ENCODE measurements at regions not wholly inside any gene's neighbourhood (a gene's known extent, or its start where the extent isn't known, plus 50 kb on each side); places are given as distances from the start of the nearest gene placed in this dataset.

- Histone ChIP-seq H3K27ac (ENCODE audit: low read depth, low read length, poor library complexity, severe bottlenecking) (no peak overlapping the region), H3F3A (ENCODE audit: insufficient read depth, low read length) (no peaks in the 10 kb centered on the region), H3K4me3 (ENCODE audit: low read depth, low read length, poor library complexity, severe bottlenecking) (no peak overlapping the region), H4K20me1 (ENCODE audit: insufficient read depth, low read length) (no peaks in the 10 kb centered on the region), H3K4me2 (ENCODE audit: low read length) (no peak overlapping the region), H3K9me3 (ENCODE audit: low read length) (no peaks in the 10 kb centered on the region), H3K9ac (ENCODE audit: low read length) (no peak overlapping the region), H2AFZ (ENCODE audit: low read length) (no peak overlapping the region), H3K9me2 (ENCODE audit: low read depth, low read length) (no peaks in the 10 kb centered on the region), H3K27me3 (ENCODE audit: insufficient read depth, low read length) (no peaks in the 10 kb centered on the region), H3K4me1 (ENCODE audit: insufficient read depth, low read length, severe bottlenecking) (no peaks in the 10 kb centered on the region), H3K79me2 (ENCODE audit: insufficient read depth, low read length) (no peaks in the 10 kb centered on the region), H3K36me3 (ENCODE audit: insufficient read depth, low read length) (no peaks in the 10 kb centered on the region)
- no peak for TF ChIP-seq CTCF (IDR thresholded peaks at IDR 0.05; ENCODE audit: low read length)
- no peak for TF ChIP-seq EZH2 (IDR thresholded peaks at IDR 0.05; ENCODE audit: borderline replicate concordance, low read length)
Measured at GRCh38 chr1:80258659-80259058, 1252.1 kb upstream of the ADGRL4 start.

GRCh38 chr1:80251591-80251990 lies 1245.1 kb upstream of the ADGRL4 start:
- no peak overlapping the region for H3K4me3 ChIP-seq (ENCODE audit: low read depth, low read length, poor library complexity, severe bottlenecking)

GRCh38 chr1:80251171-80251570 lies 1244.6 kb upstream of the ADGRL4 start:
- H3K4me3 ChIP-seq (ENCODE audit: low read depth, low read length, poor library complexity, severe bottlenecking), result no peak overlapping the region
- H3K36me3 ChIP-seq (ENCODE audit: insufficient read depth, low read length), result no peaks in the 10 kb centered on the region
- no peaks in the 10 kb centered on the region for H3K27me3 ChIP-seq (ENCODE audit: insufficient read depth, low read length)
- H3K79me2 ChIP-seq (ENCODE audit: insufficient read depth, low read length), result no peaks in the 10 kb centered on the region
- no peak for TF ChIP-seq CTCF (IDR thresholded peaks at IDR 0.05; ENCODE audit: low read length)
- TF ChIP-seq EZH2 (IDR thresholded peaks at IDR 0.05; ENCODE audit: borderline replicate concordance, low read length), result no peak
- H3F3A ChIP-seq (ENCODE audit: insufficient read depth, low read length), result no peaks in the 10 kb centered on the region
- H3K27ac ChIP-seq (ENCODE audit: low read depth, low read length, poor library complexity, severe bottlenecking), result no peak overlapping the region
- no peaks in the 10 kb centered on the region for H3K4me1 ChIP-seq (ENCODE audit: insufficient read depth, low read length, severe bottlenecking)
- H3K9ac ChIP-seq (ENCODE audit: low read length), result no peak overlapping the region
- no peak overlapping the region for H2AFZ ChIP-seq (ENCODE audit: low read length)
- H3K4me2 ChIP-seq (ENCODE audit: low read length), result no peak overlapping the region
- H3K9me3 ChIP-seq (ENCODE audit: low read length), result no peaks in the 10 kb centered on the region
- no peaks in the 10 kb centered on the region for H4K20me1 ChIP-seq (ENCODE audit: insufficient read depth, low read length)
- no peaks in the 10 kb centered on the region for H3K9me2 ChIP-seq (ENCODE audit: low read depth, low read length)

More at GRCh38 chr1:80251591-80251990, 1245.1 kb upstream of the ADGRL4 start:
- H3K4me1 ChIP-seq (ENCODE audit: insufficient read depth, low read length, severe bottlenecking), result no peaks in the 10 kb centered on the region
- no peak overlapping the region for H3K4me2 ChIP-seq (ENCODE audit: low read length)
- no peak overlapping the region for H3K27ac ChIP-seq (ENCODE audit: low read depth, low read length, poor library complexity, severe bottlenecking)
- TF ChIP-seq CTCF (IDR thresholded peaks at IDR 0.05; ENCODE audit: low read length), result no peak
- TF ChIP-seq EZH2 (IDR thresholded peaks at IDR 0.05; ENCODE audit: borderline replicate concordance, low read length), result no peak
- H4K20me1 ChIP-seq (ENCODE audit: insufficient read depth, low read length), result no peaks in the 10 kb centered on the region
- H3K9ac ChIP-seq (ENCODE audit: low read length), result no peak overlapping the region
- no peaks in the 10 kb centered on the region for H3K9me3 ChIP-seq (ENCODE audit: low read length)
- H3K27me3 ChIP-seq (ENCODE audit: insufficient read depth, low read length), result no peaks in the 10 kb centered on the region
- H2AFZ ChIP-seq (ENCODE audit: low read length), result no peak overlapping the region
- no peaks in the 10 kb centered on the region for H3F3A ChIP-seq (ENCODE audit: insufficient read depth, low read length)
- H3K79me2 ChIP-seq (ENCODE audit: insufficient read depth, low read length), result no peaks in the 10 kb centered on the region
- H3K9me2 ChIP-seq (ENCODE audit: low read depth, low read length), result no peaks in the 10 kb centered on the region
- H3K36me3 ChIP-seq (ENCODE audit: insufficient read depth, low read length), result no peaks in the 10 kb centered on the region
